HUDEP-2 (cell line): ENCODE measurements at regions not wholly inside any gene's neighbourhood (a gene's known extent, or its start where the extent isn't known, plus 50 kb on each side); places are given as distances from the start of the nearest gene placed in this dataset.
"Not testable (repeated sequence)": the region's sequence is repeated elsewhere in the genome, so short reads cannot be mapped to it uniquely, and the experiment has no call there.

Source experiments
- DNase-seq, 76 experiments: peaks; one replicate each; lab custom pipeline; 2025; ENCODE audit not compliant: unreplicated experiment in 76 of 76; lab: John Stamatoyannopoulos, UW

DNA sequence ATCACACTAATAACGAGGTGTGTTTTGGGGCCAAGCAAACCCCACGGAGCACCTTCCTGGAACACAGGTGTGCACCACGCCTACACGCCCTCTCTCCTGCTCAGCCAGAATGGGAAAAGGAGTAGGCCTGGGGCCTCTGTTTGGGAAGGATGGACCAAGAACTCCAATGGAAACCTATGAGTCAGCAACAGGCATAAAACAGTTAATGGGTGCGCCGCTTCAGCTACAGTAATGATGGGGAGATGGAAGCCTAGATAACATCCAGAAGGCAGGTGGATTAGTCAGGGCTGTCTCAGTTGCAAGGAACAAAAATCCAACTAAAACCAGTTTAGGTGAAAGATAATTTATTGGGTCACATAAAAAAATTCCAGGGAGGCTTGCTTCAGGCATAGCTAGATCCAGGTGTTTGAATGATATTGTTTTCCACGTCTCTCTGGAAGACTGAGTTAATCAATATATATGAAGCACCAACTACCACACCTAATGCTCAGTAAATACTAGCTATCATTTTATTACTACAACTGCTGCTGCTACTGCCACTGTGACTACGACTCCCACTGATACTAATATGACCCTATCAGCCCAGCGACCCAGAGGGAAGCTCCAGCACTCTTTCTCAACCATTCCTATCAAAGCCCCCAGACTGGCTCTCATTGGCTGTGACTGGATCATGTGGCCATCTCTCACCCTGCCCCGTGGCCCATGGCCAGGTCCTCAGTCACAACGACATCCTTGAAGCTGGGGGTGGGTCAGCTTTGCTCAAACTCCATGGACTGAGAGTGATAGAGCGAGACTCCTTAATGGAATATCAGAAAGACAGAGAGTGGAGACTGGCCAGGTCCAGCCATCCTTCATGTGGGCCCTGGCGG lies 155.2 kb upstream of the PTPN1 start:
- DNase-seq, result no peak

DNA sequence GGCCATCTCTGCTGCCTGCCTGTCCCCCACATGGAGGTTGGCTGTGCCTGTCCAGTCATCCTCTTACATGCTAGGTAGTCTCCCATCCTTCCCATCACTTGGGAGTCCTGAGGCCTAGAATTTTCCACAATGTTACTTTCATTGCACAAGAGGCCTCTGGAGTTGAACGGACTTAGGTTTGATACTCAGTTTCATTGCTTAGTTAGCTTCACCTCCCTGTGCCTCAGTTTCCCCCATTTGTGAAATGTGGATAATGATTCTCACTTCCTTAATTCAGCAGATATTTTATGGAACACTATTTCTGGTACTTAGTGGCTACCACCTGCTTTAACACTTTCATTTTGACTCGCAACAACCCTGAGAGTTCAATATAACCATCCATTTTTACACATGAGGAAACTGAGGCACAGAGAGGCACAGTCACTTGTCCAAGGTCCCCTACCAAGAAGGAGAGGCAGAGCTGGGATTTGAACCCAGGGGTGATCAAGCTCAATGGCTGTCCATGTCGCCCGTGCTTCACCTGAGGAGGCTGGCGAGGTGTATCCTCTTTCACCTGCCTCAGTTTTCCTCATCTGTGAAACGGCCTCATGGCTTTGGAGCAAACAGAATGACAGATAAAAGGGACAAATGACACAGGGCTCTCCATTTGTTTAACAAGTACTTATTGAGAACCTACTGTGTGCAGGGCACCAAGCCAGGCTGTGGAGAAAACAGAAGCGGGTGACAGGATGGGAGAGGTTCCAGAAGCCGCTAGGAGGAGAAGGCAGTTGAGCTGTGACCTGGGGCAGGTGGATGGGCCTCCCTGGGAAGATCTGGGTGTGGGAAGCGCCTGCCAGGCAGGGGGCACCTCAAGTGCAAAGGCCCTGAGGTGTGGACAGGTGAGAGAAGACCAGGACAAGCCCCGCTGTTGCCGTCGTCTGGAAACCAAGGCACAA lies 154.3 kb upstream of the PTPN1 start:
- no peak for DNase-seq

DNA sequence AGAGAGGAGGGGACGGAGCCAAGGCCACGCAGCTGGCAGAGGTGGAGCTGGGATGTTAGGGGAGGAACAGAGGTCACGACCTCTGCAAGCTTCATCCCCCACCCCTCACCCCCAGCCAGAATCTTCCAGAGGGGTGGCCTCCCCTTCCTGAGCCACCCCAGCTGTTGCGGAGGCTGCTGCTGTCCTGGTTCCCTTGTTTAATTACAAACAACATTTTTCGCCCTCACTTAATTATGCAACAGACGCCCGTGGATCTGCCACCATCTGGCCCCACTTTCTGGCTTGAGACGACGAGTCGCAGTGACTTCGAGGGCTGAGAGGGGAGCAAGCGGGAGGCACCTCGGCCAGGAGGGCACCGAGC lies 153.7 kb upstream of the PTPN1 start:
- no peak for DNase-seq

DNA sequence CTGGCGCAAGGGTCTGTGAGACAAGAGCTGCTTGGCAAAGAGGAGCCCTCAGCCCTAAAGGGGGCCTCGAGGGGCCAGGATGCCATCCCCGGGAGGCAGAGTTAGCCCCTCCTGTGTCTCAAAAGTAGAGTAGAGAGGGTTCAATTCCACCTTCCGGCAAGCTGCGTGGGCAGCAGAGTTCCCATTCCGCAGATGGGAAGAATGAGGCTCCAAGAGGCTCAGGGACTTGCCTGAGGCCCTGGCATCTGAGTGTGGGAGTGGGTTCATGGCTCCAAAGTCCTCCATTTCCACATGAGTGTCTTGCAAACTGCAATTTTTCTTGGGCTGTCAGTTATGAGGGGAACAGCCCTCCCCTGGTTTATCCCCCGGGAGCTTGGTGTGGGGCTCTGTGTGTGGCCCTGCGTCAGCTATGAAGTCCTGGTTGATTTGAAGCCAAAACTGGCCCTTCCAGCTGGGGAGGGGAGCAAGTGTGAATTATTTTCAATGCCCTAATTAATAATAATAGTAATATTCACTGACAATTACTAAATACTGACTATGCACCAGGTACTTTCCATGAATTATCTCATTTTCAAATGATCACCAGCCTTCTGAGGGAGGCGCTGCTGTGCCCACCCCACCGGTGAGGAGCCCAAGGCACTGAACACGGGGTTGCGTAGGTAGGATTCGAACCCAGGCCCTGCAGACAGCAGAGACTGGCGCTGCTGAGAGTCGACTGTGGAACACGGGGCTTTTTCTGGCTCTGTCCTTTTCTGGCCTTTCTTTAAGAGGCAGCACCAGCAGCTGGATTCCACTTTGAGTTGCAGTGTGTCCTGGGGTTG lies 153.0 kb upstream of the PTPN1 start:
- DNase-seq, result no peak

DNA sequence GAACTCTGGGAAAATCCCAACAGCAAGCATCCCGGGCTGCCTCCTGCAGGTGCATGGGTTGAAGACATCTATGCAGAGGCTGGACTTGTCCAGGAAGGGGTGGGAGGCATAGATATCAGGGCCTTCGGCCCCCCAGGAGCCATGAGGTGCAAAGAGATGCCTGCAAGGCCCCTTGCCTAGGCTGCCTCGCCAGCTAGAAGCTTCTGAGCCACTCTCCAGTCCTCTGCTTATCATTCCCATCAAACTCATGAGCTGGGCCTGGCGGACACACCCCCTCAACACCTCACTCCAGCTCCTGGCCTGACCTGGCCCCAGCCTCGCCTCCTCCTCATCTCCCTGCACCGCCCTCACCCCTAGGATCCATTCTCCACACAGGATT lies 152.4 kb upstream of the PTPN1 start:
- no peak for DNase-seq

DNA sequence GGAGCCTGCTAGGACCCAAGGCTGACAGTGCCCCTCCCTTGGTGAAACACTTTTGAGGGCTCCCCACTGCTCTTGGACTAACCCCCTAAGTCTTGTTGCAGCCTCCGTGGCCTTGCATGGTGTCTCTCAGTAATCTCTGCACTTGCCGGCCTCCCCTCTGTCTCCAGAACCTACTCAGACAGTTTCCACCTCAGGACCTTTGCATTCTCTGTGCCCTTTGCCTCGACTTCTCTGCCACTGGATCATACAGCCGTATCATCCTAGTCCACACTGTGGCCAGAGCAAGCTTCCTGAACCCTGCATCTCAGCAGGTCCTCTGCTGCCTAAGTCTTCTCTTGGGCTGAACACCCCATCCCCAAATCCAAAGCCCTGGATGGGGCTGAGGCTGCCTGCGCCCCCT lies 152.0 kb upstream of the PTPN1 start:
- no peak for DNase-seq

DNA sequence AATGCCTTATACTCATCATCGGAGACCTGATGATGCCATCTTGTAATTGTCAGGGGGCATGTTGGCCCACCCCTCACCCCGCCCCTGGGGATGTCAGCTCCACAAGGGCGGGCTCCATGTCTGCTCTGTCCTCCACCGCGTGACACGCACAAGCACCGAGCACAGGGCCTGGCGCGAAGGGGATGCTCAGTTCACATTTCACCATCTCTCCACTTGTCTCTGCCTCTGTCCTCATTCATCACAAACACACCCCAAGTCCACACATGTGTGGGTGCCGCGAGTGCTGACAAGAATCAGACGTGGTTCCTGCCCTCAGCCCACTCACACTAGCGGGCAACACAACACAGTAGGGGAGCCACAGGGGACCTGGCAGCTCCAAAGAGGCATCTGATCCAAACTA lies 151.2 kb upstream of the PTPN1 start:
- no peak for DNase-seq

DNA sequence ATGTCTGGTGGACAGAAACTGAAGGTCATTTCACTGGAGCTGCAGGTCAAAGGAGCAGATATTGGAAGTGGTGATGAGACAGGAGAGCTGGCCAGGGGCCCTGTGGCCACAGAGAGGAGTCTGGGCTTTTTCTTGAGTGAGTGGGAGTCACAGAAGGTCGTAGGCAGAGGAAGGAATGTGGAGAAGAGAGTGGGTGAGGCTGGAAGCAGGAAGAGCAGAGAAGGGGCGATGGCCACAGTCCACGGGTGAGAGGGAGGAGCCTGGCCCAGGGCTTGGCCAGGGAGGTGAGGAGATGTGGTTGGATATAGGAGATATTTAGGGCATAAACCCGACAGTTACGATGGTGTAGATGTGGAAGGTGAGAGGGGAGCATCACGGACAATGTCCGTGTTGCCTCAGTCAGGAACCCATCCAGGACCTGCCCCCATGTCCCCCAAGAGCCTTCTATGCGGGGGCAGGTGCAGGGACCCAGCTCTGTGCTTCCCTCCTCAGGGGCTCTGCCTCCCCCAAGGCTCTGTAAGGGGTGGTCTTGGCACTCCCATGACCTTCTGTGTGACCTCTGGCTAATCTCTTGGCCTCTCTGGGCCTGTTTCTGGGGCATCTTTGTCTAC lies 150.5 kb upstream of the PTPN1 start:
- no peak for DNase-seq

DNA sequence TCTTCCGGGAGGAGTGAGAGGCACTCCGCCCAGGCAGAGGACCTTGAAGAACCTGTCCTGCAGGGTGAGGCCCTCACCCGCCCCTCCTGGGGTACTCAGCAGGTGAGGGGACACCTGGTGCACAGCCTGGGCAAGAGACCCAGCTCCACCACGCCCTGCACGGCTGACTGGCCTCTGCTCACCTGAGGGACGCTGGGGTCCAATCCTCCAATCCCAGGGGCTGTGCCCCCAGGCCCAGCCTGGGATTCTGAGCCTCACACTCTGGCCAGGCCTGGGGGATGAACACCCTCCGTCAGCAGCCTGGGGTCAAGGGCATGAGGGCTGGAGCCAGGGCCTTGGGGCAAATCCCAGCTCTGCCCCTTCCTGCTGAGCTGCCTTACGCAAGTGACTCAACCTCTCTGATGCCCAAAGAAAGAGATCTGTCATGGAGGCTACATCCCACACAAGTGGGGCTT lies 149.9 kb upstream of the PTPN1 start:
- DNase-seq, result no peak

DNA sequence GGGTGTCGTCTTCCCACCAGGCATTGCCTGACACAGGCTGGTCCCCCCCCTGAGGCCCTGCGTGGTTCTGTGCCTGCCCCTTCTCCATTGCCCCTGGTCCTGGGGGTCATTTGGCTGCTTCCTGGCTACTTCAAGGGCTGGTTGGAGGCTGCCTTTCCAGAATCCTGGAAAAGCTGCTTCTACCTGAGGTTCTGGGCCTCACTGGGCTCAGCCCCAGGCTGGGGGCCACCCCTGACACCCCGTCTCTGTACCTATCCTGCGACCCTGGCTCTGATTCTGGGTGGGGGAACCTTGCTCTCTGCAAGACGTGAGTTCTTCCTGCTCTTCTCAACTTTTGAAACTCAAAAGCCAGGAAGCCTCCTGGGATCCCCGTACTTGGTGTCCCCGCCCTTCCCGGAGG lies 149.3 kb upstream of the PTPN1 start:
- no peak for DNase-seq

DNA sequence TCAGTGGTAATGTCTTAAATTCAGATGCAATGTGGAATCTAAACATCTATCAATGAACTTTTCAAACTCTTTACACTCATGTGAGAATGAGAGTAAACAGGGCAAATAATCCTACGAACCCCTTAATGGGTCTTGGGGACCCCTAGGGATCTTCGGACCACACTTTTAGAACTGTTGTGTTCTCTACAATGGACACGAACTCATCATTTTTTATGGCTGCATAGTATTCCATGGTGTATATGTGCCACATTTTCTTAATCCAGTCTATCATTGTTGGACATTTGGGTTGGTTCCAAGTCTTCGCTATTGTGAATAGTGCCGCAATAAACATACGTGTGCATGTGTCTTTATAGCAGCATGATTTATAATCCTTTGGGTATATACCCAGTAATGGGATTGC lies 148.0 kb upstream of the PTPN1 start:
- DNase-seq, result not testable (repeated sequence)

DNA sequence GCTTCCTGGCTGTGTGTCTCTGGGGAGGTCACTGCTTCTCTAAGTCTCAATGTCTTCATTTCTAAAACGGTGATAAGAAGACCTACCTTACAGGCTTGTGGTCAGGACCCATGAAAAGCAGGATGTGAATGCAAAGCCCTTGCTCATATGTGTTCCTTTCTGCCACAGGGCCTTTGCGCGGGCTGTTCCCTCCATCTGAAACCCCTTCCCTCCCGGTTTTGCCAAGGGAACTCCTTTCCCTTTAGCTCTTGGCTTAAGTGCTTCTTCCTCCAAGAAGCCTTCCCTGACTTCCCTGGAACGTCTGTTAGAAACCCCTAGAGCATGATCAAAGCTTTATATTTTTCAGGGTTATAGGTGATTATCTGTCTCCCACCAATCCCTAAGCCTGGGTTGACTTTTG lies 147.2 kb upstream of the PTPN1 start:
- DNase-seq, result no peak

DNA sequence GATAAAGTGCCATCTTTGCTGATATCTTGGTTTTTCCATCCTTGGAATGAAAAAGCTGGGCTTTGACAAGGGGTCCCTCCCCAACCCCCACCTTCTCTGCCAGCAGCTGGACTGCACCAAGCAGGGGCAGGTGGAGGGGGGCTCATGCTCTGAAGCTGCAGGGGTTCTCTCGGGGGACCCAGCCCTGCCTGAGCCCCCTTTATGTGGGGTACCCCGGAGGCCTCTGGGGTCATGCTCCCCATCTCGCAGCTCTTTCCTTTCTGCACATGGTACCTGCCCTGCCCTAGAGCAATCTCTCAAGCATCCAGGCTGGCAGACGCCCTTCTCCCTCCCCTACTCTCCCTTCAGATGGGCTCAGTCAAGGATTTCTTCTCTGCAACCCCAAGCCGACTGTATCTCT lies 146.7 kb upstream of the PTPN1 start:
- no peak for DNase-seq

DNA sequence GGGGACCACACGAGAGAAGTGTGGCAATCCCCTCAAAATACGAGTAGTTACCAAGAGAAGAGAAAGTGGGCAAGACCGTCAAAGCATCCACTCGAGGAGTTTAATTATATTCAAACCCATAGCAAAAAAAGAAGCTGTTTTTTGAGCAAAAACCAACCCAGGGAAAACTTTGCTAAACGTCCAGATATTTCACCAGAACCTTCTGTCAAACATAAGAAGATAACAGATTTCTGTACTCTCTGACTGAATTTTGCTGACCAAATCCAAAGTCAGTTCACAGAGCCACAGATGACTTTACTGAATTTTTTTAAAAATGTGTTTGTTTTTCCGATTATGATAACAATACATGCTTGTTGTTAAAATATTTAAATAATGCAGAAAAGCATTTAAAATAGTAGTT lies 145.6 kb upstream of the PTPN1 start:
- no peak for DNase-seq

DNA sequence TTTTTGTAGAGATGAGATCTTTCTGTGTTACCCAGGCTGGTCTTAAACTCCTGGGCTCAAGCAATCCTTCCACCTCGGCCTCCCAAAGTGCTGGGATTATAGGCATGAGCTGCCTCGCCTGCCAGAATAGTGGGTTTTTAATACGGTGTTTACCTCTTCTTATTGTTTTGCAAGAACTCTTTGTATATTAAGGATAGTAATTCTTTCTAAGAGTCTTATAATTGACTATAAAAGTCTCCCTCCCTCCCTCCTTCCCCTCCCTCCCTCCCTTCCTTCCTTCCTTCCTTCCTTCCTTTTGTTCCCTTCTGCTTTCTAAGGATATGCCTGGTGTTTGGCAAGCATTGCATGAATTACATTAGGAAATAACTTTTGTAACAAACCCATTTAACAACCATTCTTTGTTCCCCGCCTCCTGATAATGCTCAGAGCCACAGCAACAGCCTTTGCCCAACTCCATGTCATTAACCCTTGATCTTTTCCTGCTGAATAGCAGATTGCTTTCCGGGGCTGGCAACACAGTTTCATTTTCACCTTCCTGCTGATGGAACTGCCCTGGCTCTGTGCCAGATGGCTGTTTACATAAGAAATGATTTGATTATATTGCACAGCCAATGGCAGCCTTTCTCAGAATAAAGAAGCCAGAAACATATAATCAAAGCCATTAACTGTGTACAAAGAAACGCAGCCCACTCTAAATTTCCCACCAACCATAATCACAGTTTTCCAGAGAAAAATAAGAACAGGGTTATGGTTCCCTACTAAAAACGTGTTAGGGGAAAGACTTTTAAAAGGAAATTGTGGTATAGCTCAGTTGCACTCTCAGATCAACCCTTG lies 143.7 kb upstream of the PTPN1 start:
- DNase-seq, result no peak

DNA sequence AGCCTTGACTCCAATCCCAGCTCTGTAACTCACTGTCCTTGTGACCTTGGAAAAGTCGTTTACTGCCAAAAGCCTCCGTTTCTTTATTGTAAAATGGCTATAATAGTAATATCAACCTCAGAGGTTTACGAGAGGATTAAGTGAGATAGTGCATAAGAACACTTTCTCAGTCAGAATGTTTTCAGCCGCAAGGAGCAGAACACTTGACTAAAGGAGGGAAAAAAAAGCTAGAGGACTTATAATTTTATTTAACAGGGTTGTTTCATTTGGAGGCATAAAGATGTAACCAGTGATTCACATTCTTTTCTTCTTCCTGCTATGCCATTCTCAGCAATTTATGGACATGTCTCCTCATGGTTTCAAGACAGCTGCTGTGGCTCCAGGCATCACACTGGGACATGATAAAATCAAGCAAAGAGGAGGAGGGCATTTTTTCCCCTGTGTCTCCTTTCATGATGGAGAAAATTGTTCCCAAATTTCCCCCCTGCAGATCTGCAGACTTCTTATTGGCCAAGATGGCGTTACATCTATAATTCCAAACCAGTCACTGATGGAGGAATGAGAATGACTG lies 143.0 kb upstream of the PTPN1 start:
- no peak for DNase-seq

DNA sequence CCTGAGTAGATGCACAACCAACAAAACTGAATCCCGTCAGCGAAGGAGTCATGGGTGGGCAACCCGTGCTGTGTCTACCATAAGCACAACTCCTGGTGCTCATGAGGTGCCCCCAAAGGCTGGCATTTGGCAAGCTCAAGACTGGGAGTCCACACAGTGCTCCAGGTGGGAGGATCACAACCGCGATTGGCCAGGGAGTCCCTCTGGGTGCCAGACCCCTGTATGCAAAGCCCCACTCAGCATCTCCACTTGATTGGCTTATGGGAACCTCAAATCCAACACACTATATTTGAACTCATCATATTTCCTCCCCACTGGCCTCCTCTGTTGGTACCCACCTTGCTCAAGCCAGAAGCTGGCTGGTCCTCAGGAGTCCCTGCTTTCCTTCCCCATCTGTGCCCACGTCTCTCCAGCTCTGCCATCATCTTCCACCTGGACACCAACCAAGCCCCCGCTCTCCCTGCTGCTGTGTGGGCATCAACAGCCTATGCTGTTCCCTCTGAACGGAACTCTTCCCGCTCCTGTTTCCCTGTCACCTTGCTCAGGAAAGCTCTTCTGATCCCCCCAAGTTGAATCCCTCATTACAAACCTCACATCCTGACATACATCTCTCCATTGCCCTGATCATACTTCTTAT lies 142.3 kb upstream of the PTPN1 start:
- no peak for DNase-seq

DNA sequence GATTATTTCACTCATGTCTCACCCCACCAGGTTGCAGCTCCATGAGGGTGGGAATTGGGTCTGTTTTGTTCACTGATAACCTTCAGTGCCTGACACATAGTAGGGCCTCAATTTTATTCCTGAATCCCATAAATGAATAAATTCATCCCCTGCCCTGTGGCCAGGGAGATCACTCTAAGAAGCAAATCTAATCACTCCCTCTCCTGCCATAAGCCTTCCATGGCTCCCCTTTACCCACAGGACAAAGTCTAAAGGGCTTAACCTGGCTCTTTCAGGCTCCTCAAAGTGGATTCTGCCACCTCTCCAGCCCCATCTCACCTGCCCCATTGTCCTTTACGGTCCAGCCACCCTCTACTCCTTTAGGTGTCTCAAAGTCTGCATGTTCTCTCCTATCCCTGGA lies 141.8 kb upstream of the PTPN1 start:
- DNase-seq, result no peak

DNA sequence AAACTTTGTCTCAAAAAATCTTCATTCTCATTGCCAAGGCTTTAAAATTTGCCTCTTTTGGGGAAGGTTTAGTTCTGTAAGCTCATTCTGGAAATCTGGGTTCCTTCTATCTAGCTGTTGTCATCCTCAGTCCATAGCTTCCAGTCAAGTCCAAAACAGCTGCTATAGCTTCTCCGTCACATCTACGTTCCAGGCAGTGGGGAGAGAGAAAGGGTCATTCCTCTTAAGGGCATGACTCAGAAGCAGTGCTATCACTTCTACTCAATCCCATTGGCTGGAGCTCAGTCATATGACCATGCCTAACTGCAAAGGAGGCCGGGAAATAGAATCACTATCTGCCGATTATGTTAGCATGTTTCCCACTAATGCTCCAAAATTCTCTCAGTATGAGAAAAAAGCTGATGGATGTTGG lies 141.4 kb upstream of the PTPN1 start:
- DNase-seq, result no peak
